Transverse colon (tissue), 4 donors: ENCODE measurements at regions not wholly inside any gene's neighbourhood (a gene's known extent, or its start where the extent isn't known, plus 50 kb on each side); places are given as distances from the start of the nearest gene placed in this dataset.

Experiments
- DNase-seq: peaks from one replicate; pipeline ENCODE4 v3.0.0-alpha.2; 2019
- H3K27ac ChIP-seq, 4 donors: fragments of 200-600 bp; sonication (generic); 2 replicates each; pipeline ENCODE4 v1.5.1; 2016 to 2018; ENCODE audit warnings: inconsistent platforms in 4 of 4
- H3K27me3 ChIP-seq: fragments of 200-600 bp; sonication (generic); 2 replicates; pipeline ENCODE4 v1.5.1; 2017; ENCODE audit warnings: inconsistent platforms
- H3K36me3 ChIP-seq, 4 donors: fragments of 200-600 bp; sonication (generic); 2 replicates each; pipeline ENCODE4 v1.5.1; 2017 to 2019; ENCODE audit warnings: inconsistent platforms in 4 of 4
- H3K4me1 ChIP-seq, 4 donors: fragments of 200-600 bp; sonication (generic); 2 replicates each; pipeline ENCODE4 v1.5.1; 2017 to 2020; ENCODE audit warnings: inconsistent platforms in 4 of 4
- H3K4me3 ChIP-seq, 4 donors: fragments of 200-600 bp; sonication (generic); 1 replicate in 1 of 4; 2 replicates in 3 of 4; pipeline versions ENCODE4 v1.5.1 to v1.6.1; 2017 to 2019; ENCODE audit warnings: inconsistent platforms in 4 of 4
- H3K9me3 ChIP-seq, 2 donors: fragments of 200-600 bp; sonication (generic); 2 replicates each; pipeline ENCODE4 v1.5.1; 2017 to 2019; ENCODE audit warnings: inconsistent platforms in 2 of 2
- EP300 ChIP-seq: sonication (generic); formaldehyde crosslinking; IDR thresholded peaks from one replicate; pipeline ENCODE4 v1.6.1; 2017; ENCODE audit warnings: antibody characterized with exemption, low read depth
- POLR2A ChIP-seq: fragments of 450-650 bp; IDR thresholded peaks from one replicate; pipeline ENCODE4 v1.6.1; 2016; ENCODE audit warnings: antibody characterized with exemption, mild to moderate bottlenecking, moderate library complexity
- POLR2AphosphoS5 ChIP-seq, 3 donors: sonication (generic); formaldehyde crosslinking; IDR thresholded peaks; one replicate each; pipeline ENCODE4 v1.6.1; 2016; ENCODE audit warnings: antibody characterized with exemption in 3 of 3
- WGBS, 2 donors: methylation state at CpG; one replicate each; pipeline ENCODE4 v1.1.5; 2018; ENCODE audit warnings: low coverage in 1 of 2; 5-methylcytosine and 5-hydroxymethylcytosine counted together
- in situ Hi-C, 4 donors: fragments of 200-750 bp; cut with MboI; loops; one replicate each; pipeline versions ENCODE4 v1.15.0 to v1.15.1; 2017; ENCODE audit warnings: low sequenced_read_pairs in 3 of 4, low pct_ligation_motif_present in 1 of 4, low pct_unique_long_range_greater_than_20kb in 1 of 4
- intact Hi-C: fragments of 100-400 bp; cut with DNase I; formaldehyde crosslinking; loops from one replicate; pipeline ENCODE4 v1.15.1; 2023; ENCODE audit warnings: low total_unique reads
- TF ChIP-seq, protein P1 (sequence below), 5 experiments: fragments of 200-600 bp in 3 of 5; fragments of 450-650 bp in 2 of 5; sonication (generic) in 3 of 5; IDR thresholded peaks; 1 replicate in 2 of 5; 2 replicates in 3 of 5; pipeline ENCODE4 v1.5.1; 2016 to 2017; ENCODE audit warnings: antibody characterized with exemption in 5 of 5, inconsistent platforms in 3 of 5, mild to moderate bottlenecking in 2 of 5, moderate library complexity in 1 of 5

- no peak for TF ChIP-seq POLR2AphosphoS5 (IDR thresholded peaks at IDR 0.05)
- TF ChIP-seq EP300 = no peak
- TF ChIP-seq, protein P1, sequence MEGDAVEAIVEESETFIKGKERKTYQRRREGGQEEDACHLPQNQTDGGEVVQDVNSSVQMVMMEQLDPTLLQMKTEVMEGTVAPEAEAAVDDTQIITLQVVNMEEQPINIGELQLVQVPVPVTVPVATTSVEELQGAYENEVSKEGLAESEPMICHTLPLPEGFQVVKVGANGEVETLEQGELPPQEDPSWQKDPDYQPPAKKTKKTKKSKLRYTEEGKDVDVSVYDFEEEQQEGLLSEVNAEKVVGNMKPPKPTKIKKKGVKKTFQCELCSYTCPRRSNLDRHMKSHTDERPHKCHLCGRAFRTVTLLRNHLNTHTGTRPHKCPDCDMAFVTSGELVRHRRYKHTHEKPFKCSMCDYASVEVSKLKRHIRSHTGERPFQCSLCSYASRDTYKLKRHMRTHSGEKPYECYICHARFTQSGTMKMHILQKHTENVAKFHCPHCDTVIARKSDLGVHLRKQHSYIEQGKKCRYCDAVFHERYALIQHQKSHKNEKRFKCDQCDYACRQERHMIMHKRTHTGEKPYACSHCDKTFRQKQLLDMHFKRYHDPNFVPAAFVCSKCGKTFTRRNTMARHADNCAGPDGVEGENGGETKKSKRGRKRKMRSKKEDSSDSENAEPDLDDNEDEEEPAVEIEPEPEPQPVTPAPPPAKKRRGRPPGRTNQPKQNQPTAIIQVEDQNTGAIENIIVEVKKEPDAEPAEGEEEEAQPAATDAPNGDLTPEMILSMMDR (IDR thresholded peaks at IDR 0.05) = no peak
- no peak for TF ChIP-seq POLR2A
- intact Hi-C loops = no loop called here
- Histone ChIP-seq H3K9me3 (no peaks in the 10 kb centered on the region), H3K27me3 (no peaks in the 10 kb centered on the region), H3K4me3 (no peak overlapping the region), H3K4me1 (no peaks in the 10 kb centered on the region), H3K27ac (no peak overlapping the region), H3K36me3 (no peaks in the 10 kb centered on the region)
- in situ Hi-C loops = no loop called here
- no peak for DNase-seq
- 91% methylated on average over 3 of the region's 3 CpGs; no CpG with 5 or more reads in 1 of the 2 donors for WGBS, 2 donors
Measured at GRCh38 chr16:66170989-66171388, 195.5 kb upstream of the CDH5 start.

DNA sequence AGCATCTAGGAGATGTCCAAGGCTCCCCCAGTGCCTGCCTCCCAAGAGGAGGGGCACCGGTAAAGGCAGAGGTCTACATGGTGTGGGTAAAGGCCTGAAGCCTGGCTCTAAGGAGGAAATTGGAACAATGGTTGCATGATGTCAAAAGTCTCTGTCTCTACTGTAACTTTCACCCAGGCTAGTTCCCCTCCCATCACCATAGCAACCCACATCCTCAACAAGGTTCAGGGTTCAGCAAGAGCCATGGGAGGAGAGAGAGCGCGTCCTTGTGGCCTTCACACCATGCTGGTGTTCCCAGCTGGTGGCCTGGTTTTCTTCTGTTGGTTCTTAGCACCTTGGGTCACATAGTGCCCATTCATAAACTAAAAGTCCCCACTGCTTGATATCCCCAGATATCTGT, 196.7 kb upstream of the CDH5 start:
- WGBS, 2 donors = 80 to 94% methylated on average over 1 to 3 of the region's 3 CpGs
- in situ Hi-C loops (no loop called here), intact Hi-C loops (no loop called here)
- Histone ChIP-seq H3K27me3 (no peaks in the 10 kb centered on the region), H3K36me3 (no peaks in the 10 kb centered on the region), H3K27ac (no peak overlapping the region), H3K4me3 (no peak overlapping the region), H3K4me1 (no peaks in the 10 kb centered on the region), H3K9me3 (no peaks in the 10 kb centered on the region)
- TF ChIP-seq POLR2AphosphoS5 (IDR thresholded peaks at IDR 0.05) (no peak), POLR2A (no peak), EP300 (no peak)
- TF ChIP-seq, protein P1 (IDR thresholded peaks at IDR 0.05) = no peak
- DNase-seq = no peak

DNA sequence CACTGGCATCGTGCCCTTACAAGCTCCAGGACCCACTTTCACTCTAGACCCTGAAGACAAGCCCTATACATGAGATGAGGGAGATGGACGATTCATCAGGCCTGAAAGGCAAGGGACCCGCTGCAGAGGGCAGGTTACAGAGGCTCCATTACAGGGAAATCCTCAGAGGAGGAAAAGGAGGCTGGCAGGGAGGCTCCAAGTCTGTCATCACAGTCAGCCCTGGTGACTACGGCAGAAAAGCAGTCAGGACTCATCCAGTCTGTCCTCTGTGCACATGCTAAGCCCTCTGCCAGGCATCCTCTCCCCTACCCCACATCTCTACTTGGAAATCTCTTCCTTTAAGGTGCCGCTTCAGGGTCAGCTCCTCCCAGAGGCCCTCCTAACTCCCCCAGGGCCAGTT, 197.7 kb upstream of the CDH5 start:
- H3K36me3 ChIP-seq = no peaks in the 10 kb centered on the region
- DNase-seq = no peak
- H3K27ac ChIP-seq = no peak overlapping the region
- 46 to 60% methylated on average over 1 to 5 of the region's 5 CpGs for WGBS, 2 donors
- in situ Hi-C loops = no loop called here
- intact Hi-C loops = no loop called here
- TF ChIP-seq, protein P1 (IDR thresholded peaks at IDR 0.05) = no peak
- no peaks in the 10 kb centered on the region for H3K9me3 ChIP-seq
- no peaks in the 10 kb centered on the region for H3K4me1 ChIP-seq
- H3K27me3 ChIP-seq = no peaks in the 10 kb centered on the region
- no peak overlapping the region for H3K4me3 ChIP-seq

DNA sequence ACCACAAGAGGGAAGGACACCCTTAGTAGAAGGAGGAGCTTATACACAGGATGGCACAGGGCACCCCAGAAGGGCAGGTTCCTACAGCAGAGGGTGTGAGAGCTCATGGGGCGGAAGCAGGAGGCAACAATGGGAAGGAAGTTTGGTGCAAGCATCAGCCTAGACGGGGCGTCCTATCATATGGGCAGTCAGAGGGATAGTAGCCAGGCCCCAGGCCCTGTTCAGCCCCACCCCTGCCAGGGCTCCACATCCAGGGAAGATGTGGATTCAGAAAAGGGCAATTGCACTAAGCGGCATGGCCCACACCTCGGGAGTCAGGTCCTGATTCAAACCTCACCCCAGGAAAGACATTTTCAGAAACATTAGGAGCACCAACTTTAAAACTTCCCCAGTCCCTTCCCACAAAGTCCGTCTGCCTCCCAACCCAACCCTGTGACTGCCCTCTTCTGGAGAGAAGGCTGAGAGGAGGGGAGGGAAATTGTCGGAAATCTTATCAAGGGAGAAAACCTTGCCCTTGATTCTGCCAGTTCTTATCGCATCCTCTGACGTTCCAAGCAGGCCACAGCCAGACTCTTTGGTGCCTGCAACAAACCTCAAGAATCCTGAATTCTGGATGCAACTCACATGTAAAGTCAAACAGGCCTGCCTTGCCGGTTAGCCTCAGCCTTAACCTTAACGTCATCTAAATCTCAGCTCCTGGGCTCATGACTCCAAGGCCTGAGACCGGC, 198.8 kb upstream of the CDH5 start:
- Histone ChIP-seq H3K9me3 (no peaks in the 10 kb centered on the region), H3K27ac (no peak overlapping the region), H3K4me1 (no peaks in the 10 kb centered on the region), H3K4me3 (no peak overlapping the region), H3K27me3 (no peaks in the 10 kb centered on the region), H3K36me3 (no peaks in the 10 kb centered on the region)
- TF ChIP-seq POLR2AphosphoS5 (IDR thresholded peaks at IDR 0.05) = no peak
- TF ChIP-seq POLR2A = no peak
- DNase-seq = no peak
- in situ Hi-C loops (no loop called here), intact Hi-C loops (no loop called here)
- WGBS, 2 donors = 76 to 83% methylated on average over 4 to 12 of the region's 12 CpGs

- H3K36me3 ChIP-seq = no peaks in the 10 kb centered on the region
- H3K27ac ChIP-seq = no peak overlapping the region
- intact Hi-C loops = no loop called here
- no peaks in the 10 kb centered on the region for H3K4me1 ChIP-seq
- TF ChIP-seq POLR2AphosphoS5 (IDR thresholded peaks at IDR 0.05) = no peak
- H3K27me3 ChIP-seq = no peaks in the 10 kb centered on the region
- in situ Hi-C loops = no loop called here
- DNase-seq = no peak
- WGBS, 2 donors = 84% methylated on average over 11 of the region's 11 CpGs; no CpG with 5 or more reads in 1 of the 2 donors
- no peak overlapping the region for H3K4me3 ChIP-seq
- no peaks in the 10 kb centered on the region for H3K9me3 ChIP-seq
Measured at GRCh38 chr16:66166490-66166889, 200.0 kb upstream of the CDH5 start.
